Eye (tissue), 1 donor: ENCODE measurements at regions not wholly inside any gene's neighbourhood (a gene's known extent, or its start where the extent isn't known, plus 50 kb on each side); places are given as distances from the start of the nearest gene placed in this dataset.
"Not testable (repeated sequence)": the region's sequence is repeated elsewhere in the genome, so short reads cannot be mapped to it uniquely, and the experiment has no call there.

Source experiments
- DNase-seq: peaks from one replicate; pipeline ENCODE4 v3.0.0-alpha.2; 2015

DNA sequence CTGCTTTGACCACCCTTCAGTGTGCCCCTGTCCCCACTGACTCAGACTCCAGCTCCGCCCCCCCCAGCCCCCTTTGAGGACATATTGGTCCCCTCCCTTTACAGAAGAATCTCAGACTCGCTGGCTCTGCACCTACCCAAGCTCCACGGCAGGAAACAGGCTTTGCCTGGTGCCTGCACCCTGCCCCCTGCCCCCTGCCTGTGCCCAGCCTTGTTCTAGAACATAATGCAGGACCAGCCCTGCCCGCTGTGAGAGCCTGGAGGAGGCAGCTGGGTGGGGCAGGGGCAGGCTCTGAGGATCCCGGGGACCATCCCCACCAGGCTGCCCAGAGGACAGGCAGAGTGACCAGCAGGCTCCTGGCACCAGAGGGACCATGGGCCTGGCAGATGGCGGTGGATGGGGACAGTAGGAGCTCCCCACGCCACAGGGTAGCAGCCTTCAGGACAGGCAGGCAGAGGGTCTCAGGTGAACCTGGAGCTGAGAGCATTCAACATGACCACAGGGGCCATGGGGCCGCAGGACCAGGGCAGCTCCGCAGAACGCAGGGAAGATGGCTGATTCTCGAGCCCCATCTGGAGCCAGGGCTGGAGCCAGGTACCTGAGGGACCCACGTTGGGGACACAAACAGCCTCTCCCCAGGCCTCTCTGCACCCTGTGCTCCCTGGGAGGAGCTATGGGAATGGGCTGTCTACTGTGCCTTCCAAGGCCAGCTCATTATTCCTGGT, 165.0 kb upstream of the FOXD4L5 start:
- DNase-seq, result not testable (repeated sequence)

DNA sequence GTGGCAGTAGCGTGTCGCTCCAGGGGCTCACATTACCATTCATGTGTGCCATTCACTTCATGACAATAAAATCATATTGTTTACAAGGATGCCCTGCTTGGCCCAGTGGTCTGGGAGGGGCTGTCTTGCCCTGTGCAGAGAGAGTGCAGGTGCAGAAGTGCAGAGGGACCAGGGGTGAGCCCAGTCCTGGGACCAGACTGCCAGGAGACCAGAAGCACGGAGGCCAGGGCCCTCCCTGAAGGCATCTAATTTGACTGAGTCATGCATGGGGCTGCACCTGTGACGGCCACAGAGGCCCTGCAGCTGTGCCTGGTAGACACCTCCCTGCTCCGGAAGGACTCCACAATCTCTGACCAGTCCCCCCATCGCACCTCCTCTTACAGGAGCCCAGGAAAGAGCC, 164.4 kb upstream of the FOXD4L5 start:
- DNase-seq, result no peak

DNA sequence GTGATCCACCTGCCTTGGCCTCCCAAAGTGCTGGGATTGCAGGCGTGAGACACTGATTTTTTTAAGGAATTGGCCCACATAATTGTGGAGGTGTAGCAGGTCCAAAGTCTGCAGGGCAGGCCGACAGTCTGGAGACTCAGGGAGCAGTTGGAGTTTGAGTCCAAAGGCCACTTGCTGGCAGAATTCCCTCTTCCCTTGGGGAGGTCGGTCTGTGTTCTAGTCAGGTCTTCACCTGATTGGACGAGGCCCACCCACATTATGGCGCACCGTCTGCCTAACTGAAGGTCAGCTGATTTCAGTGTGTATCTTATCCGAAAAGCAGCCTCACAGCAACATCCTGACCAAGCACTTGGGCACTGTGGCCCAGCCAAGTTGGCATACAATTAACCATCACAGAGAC, 162.1 kb upstream of the FOXD4L5 start:
- DNase-seq, result not testable (repeated sequence)

DNA sequence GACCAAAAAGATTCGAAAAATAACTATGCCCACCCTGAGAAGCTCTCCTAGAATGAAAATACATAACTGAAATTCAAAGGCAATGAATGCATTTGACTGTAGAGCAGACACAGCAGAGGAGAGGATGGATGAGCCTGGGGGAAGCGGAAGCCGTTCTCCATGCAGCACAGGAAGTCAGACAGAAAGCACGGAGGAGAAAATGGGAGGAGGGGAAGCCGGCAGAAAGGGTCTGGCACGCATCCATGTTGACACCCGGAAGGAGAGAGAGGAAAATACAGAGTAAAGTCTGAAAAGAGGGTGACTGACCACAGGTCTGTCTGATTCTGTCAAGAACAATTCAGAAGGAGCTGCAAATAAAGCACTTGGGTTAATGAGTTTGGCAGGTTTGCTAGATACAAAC, 161.0 kb upstream of the FOXD4L5 start:
- not testable (repeated sequence) for DNase-seq

DNA sequence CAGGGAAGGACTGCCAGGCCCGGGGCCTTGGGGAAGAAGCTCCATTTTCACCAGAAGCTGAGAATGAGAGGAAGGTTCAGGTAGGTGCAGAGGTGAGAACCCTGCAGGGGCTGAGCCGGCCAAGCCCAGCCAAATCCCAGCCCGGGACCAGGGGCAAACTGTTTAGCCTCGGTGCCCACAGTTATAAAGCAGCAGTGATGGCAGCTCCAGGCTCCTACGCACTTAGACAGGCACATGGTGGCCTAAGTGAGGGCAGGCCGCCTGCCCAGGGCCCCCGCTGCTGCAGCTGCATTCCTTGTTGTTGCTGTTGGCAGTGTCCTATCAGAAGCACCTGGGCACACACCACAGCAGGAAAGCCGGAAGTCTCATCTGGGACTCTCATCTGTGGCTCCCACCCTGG, 159.9 kb upstream of the FOXD4L5 start:
- no peak for DNase-seq

DNA sequence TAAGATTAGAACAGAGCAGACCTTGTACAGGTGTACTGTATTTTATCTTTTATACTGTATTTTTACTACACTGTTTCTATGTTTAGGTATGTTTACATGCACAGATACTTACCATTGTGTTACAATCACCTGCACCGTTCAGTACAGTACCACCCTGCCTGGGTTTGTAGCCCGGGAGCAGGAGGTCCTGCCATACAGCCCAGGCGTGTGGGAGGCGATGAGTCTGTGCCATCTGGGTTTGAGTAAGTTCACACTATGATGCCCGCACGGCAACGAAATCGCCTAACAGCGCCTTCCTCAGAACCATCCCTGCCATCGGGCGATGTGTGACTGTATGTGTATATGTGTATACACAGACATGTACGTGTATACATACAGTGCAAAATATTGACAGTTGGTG, 157.1 kb upstream of the FOXD4L5 start:
- DNase-seq, result not testable (repeated sequence)

DNA sequence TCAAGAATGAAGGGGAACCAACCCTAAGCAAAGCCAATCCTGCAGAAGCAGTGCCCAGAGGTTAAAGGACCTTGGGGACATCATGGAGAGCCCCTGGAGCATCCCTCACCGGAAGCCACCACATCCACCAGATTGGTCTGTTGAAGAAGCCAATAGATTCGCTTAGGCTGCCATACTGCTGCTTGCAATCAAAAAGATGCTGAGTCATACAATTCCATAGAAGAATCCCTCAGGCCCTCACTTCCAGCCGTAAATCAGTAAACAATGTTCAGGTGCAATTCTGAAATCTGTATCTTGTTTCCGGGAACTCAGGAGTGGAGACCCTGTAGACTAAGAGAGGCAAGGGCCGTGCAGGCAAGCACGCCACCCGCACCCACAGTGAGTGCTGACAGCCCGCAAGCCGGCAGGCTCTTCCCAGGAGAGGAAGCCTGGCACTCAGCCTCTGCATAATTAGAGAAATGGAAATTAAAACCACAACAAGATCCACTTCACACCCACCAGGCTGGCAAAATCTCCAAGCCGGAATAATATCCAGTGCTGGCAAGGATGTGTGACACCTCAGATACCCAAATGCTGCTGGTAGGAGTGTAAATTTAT, 156.4 kb upstream of the FOXD4L5 start:
- DNase-seq, result not testable (repeated sequence)

DNA sequence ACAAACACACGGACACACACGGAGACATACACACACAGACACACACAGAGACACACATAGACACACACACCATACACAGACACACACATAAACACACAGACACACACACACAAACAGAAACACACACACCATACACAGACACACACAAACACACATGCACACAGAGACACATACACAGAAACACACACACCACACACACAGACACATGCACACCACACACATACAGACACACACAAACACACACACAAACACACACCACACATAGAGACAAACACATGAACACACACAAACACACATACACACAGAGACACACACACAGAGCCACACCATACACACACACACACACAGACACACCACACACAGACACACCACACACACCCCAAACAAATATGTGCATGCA, 152.7 kb upstream of the FOXD4L5 start:
- no peak for DNase-seq

DNA sequence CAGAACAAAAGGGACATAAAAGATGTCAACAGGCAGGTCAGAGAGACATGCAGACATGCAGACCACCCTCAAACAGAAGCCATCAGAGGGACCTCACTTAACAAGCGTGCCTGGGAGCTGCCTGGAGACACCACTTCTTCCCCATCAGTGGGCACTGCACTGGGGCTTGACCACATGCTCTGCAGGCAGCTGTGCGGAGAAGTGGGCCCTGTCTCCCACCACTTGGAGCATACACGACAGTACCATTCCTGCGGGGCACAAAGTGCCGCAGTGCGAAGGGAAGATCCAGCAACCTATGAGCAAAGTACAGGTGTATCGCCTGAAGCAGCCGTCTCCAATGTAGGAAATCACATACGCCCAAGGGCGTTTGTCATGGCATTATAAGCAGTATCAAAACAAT, 150.5 kb upstream of the FOXD4L5 start:
- no peak for DNase-seq

DNA sequence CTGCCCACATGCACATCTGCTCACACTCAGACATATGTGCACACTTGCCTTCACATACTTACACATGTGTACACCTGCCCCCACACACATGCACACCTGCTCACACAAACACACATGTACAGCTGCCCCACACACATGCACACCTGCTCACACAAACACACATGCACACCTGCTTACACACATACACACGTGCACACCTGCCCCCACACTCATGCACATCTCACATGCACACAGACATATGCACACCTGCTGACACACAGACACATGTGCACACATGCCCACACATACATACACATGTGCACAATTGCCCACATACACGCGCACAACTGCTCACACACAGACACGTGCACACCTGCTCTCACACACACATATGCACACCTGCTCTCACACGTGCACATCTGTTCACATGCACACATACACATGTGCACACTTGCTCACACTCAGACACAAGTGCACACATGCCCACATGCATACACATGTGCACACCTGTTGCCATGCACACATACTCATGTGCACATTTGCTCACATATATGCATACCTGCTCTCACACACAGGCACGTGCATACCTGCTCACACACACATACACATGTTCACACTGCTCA, 147.8 kb upstream of the FOXD4L5 start:
- no peak for DNase-seq

DNA sequence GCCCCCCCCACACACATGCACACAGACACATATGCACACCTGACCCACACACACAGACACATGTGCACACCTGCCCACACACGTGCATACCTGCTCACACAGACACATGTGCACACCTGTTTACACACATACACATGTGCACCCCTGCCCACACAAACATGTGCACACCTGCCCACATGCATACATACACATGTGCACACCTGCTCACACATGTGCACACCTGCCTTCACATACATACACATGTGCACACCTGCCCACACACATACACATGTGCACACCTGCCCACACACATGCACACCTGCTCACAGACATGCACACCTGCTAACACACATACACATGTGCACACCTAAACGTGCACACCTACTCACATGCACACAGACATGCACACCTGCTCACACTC, 147.0 kb upstream of the FOXD4L5 start:
- DNase-seq, result no peak

DNA sequence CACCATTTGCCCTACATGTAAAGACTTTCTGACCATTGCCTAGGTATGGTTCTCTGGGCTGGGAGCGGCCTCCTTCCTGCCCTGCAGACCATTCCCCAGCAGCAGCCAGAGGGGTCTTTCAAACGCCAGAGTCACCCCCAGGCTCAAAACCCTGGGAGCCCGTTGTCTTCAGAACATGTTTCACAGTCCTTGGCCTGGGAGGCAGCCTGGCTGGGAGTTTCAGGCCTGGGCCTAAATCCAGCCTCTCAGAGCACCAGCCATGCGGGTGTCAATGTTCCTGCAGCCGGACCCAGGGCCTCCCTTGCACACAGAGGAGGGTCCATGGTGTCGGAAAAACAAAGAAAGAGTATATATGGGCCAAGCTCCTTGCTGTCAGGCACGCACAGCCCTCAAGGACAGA, 145.2 kb upstream of the FOXD4L5 start:
- DNase-seq, result no peak

DNA sequence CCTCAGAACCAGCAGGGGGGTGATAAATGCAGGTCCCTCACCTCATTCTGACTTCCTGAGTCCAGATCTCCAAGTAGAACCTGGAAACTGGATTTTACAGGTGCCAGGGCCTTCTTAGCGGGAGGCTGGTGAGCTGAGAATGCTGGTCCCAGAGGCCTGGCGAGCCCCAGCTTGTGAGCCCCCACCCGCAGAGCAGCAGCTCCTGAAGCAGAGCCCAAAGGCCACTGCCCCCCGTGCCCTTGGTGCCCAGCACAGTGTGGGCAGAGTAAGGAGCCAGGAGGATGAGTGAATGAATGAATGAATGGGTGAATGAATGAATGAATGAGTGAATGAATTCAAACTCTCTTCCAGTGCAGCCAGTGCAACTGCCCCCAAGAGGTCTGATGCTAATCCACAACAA, 142.4 kb upstream of the FOXD4L5 start:
- DNase-seq, result not testable (repeated sequence)

DNA sequence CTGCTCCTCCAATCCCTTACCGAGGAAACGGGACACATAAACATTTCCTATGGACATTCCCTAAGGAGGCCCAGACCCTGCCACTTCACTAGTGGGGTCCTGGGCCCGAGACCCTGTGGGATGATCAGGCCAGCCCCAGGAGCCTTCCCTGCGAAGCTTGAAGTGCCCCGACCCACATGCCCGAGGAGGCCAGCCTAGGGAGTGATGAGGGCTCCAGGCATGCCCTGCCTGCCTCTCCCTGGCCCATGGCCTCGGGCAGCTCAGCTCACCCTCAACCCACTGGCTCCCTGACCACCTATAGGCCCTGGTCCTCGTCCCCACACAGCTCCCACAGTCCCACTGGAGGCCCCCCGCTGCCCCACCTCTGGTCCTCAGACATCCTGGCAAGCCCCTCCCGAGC, 141.8 kb upstream of the FOXD4L5 start:
- DNase-seq, result not testable (repeated sequence)

DNA sequence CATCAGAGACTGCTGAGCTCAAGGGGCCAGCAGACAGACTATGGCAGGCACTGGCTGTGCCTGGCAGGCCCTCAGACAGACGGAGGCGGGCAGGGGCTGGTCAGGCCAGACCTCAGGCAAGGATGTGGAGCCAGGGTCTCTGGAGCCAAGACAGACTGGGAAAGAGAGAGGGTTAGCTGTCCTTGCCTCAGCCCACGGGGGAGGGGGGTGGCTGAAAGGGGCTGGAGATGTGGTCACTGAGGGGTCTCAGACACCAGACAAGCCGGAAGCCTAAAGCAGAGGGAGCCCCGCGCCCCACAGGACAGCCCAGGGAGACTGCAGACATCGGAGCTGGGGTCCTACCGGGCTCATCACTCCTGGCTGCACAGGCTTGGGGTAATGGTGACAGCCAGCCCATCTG, 141.2 kb upstream of the FOXD4L5 start:
- no peak for DNase-seq

DNA sequence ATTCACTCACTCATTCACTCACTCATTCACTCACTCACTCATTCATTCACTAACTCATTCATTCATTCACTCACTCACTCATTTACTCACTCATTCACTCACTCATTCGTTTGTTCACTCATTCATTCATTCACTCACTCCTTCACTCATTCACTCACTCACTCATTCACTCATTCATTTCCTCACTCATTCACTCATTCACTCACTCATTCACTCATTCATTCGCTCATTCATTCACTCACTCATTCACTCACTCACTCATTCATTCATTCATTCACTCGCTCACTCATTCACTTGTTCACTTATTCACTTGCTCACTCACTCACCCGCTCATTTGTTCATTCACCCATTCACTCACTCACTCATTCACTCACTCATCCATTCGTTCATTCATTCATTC, 140.2 kb upstream of the FOXD4L5 start:
- peak; percentile 19 for DNase-seq

DNA sequence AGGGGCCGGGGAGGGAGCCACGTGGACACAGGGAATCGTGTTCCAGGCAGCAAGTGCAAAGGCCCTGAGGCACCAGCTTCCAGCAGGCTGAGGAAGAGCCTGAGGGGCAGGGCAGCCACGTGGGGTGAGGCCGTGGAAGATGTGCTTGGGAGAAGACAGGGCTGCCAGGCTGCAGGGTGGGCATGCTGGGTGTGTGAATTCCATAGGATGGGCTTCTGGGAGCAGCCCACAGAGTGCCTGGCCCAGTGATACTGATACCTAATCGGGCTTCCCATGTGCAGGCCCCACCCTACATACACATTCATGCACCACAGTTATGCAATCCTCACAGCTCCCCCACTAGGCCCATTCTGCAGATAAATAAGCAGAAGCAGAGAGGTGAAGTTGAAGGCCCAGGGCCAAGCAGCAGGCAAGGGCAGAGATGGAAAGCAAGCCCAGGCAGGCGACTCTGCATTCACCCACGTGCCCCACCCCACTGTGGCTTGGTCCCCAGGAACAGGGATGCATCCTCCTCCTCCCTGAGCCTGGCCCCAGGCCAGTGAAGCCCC, 139.5 kb upstream of the FOXD4L5 start:
- DNase-seq, result not testable (repeated sequence)

DNA sequence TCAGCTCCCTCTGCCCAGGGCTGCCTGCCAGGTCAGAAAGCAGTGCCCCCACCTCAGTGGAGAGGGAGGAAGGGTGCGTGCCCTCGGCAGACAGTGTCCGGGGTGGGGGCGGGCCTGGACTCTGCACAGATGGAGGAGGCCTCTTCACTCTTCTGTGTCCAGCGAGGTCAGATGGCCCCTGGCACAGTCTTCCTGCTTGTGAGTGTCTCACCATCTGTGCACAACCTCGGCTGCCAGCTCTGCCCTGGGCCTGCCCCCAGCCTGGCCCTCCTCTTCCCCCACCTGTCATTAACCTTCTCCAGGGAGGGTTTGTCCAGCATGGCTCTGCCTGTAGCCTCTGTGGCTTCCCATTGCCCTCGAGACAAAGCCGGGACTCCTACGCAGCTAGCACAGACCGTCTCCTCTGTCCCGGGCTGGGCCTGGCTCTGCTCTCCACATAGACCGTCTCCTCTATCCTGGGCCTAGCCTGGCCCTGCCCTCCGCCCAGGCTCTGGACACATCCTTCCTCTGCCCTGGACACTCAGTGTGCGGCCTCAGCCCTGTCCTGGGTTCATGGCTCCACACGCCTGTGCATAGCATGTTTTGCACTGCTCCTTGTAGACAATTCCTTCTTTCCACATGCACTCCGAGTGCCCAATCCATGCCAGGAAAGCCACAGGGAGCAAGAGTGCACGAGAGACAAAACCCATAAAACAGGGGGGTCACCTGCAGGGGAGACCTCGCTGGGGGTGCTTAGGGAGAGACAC, 138.9 kb upstream of the FOXD4L5 start:
- DNase-seq, result not testable (repeated sequence)

DNA sequence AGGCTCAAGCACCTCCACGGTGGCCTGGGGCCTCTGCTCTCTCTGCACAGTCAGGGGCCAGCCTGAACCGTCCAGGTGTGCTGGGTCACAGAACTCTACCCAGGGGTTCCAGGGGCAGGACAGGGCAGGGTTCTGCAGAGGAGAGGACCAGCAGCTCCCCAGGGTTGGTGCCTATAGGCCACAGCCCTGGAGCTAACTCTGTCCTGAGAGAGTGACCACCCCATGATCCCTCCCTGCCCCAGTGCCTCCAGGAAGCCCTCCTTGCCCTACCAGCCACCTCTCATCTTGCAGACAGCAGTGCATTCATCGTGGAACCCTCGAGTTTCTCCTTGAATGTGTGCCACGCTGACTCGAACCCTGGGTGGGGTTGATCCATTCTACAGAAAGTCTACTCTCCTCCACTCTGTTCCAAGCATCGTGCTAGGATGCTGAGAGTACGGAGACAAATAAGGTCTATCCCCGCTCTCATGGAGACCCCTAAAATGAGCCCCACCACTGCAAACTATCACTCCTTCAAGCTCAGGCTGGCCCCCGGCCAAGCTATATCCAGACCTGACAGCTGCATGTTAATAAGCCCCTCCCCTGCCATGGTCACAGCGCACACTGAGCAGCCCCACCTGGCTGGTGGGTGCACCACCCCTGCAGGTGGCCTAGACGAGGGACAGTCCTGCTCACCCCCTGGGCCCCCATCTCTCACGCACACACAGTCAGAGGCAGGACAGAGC, 138.1 kb upstream of the FOXD4L5 start:
- not testable (repeated sequence) for DNase-seq

DNA sequence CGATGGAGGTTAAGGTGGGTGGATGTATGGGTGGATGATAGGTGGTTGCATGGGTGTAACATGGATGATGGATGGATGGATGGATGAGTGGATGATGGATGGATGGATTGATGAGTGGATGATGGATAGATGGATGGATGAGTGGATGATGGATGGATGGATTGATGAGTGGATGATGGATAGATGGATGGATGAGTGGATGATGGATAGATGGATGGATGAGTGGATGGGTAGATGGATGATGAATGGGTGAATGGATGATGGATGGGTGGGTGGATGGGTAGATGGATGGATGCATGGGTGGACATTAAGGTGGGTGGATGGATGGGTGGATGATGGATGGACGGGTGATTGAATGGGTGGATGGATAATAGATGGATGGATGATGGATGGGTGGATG, 136.5 kb upstream of the FOXD4L5 start:
- not testable (repeated sequence) for DNase-seq

DNA sequence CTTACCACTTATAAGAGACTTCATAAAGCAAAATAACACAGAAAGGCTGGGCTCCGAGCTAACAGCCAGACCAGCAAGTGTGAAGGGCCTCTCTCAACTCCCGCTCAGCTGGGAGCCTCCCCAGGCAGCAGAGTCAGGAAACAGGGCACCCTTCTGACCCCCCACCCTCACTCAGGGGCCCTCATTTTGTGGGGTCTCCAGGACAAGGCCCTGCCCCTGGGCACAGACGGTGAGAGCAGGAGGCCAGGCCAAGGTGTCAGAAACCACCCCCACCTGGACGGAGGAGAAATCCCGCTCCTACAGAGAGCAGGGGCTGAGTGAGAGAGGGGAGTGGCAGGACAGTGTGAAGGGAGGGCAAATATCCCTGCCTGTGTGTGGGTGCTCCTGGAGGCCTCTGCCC, 135.8 kb upstream of the FOXD4L5 start:
- DNase-seq, result no peak

DNA sequence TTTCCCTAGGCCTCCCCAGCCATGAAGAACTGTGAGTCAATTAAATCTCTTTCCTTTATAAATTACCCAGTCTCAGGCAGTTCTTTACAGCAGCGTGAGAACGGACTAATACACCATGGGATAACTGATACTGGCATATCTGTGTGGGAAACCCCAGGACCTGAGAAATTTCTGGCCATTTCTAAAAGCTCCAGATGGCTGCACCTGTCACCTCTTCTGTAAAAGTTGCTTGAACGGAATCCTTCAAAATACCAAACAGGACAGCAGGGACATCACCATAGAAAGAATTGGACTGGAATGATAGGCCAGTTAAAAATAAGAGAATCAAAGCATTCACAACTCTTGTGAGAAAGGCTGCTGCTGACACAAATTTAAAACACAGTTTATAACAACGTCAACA, 134.0 kb upstream of the FOXD4L5 start:
- not testable (repeated sequence) for DNase-seq

DNA sequence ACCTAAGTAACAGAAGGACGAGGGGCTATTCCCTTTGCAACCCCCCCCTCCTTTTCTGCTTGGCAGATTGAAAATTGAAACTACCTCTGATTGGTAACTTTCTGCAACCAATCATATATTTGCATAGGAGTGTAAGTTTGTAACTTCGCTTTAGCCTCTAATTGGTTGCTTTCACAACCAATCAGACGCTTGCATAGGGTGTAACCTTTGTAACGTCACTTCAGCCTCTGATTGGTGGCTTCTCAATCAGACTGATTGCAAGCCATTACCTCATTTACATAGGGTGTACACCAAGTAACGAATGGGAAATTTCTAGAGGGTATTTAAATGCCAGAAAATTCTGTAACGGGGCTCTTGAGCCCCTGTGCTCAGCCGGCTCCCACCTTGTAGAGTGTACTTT, 131.9 kb upstream of the FOXD4L5 start:
- not testable (repeated sequence) for DNase-seq
